NCI-H82 (cell line): ENCODE measurements at regions not wholly inside any gene's neighbourhood (a gene's known extent, or its start where the extent isn't known, plus 50 kb on each side); places are given as distances from the start of the nearest gene placed in this dataset.
"Not testable (repeated sequence)": the region's sequence is repeated elsewhere in the genome, so short reads cannot be mapped to it uniquely, and the experiment has no call there.

Experiments
- DNase-seq: peaks from one replicate; lab custom pipeline; 2025; lab: John Stamatoyannopoulos, UW

DNA sequence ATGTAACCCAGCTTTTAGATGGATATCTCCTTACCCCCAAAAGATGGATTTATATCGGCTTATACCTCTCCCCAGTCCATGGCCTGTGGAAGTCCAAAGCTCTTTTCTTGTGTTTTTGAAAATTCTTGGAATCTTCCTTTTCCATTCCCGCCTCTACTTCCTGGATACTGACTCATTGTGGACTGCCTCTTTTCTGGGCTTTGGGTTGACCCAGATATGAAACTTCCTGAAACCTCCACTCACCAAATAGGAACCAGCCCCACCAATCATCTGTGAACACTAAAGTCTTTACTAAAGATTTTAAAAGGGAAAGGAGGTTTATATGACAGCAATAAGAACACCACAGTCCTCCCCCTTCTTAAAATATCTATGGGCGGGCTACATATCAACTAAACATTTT, 163.4 kb upstream of the SYN3 start:
- DNase-seq = no peak

GRCh38 chr22:33220476-33221080, 162.4 kb upstream of the SYN3 start:
- DNase-seq = peak; percentile 2

DNA sequence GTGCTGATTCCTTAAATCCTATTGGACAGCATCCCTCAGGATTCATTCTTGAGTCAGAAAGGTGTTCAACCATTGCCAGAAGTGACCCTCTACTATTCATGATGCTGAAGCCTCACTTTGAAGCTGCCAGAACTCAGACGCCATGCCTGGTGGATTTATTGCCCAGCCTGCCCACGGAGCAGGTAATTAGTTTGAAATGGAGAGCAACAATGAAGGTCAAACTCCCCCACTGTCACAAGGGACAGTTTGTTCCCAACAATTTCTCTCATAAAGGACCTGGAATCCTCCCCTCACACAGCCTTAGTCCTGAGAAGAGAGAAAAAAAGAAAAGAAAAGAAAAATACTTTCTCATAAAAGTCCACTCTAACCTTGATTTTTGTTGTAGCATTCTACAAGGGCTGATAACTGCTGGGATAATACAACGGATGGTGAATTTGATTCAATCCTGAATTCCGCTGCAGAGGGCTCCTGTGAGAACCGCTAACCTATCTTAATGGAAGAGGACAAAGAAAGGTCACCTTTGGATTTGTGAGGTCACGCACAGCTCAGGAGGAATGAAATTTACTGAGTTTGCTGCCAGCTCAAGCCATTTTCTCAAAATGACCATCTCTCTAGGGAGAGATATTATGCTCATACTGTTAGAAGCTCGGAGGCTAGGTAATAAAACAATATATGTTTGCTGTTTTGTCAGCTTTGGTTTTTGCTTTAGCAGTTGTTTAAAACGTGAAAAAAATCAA, 161.6 kb upstream of the SYN3 start:
- no peak for DNase-seq

DNA sequence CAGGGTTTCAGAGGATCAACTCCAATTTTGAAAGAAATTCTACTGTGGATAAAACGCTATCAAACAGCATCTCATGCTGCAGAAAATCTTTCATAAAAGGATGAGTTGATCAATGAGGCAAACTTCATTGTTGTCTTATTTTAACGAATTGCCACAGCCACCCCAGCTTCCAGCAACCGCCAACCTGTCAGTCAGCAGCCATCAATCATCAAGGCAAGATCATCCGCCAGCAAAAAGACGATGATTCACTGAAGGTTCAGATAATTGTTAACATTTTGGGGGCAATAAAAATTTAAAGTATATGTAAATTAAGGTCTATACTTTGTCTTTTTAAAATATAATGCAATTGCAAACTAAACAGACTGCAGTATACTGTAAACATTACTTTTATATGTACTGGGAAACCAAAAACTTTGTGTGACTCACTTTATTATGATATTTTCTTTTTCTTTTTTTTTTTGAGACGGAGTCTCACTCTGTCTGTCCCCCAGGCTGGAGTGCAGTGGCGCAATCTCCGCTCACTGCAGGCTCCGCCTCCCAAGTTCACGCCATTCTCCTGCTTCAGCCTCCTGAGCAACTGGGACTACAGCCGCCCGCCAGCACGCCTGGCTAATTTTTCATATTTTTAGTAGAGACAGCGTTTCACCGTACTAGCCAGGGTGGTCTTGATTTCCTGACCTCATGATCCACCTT, 155.3 kb upstream of the SYN3 start:
- no peak for DNase-seq

DNA sequence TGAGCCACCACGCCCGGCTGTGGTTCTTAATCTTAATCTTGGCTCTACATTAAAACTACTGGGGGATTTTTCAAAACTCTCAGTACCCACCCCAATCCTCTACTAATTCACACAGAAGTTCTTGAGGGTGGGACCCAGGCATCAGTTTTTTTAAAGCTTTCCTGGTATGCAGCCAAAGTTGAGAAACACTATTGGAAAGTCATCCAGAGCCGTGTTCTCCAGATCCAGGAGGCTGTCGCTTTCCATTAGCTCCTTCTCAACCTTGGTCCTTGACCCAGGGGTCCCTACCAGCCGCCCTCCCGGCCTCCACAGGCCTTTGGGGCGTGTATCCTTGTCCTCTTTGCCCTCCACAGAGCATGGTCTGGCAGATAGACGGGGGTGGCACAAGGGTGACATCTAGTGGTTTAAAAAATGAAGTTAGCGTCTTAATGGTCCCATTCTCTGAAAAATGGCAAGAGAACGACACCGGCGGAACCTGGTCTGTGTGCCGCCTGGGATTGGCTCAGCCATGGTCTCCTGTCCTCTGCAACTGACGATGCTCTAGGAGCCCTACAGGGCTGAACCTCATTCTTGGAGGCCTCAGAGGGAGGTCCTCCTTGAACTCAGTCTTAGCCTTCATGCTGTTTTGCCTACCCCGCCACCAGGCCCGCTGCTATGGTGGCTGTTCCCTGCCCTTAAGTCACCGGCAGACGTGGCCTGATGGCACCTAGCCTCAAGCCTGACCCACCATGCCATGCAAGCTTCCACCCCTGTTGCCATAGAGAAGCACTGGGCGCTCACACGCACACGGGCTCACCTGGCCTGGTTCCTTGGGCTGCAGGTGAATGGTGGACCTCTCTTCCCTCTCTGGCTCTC, 152.0 kb upstream of the SYN3 start:
- peak; percentile 66 for DNase-seq

GRCh38 chr22:33204408-33204807, 146.2 kb upstream of the SYN3 start:
- DNase-seq = no peak

DNA sequence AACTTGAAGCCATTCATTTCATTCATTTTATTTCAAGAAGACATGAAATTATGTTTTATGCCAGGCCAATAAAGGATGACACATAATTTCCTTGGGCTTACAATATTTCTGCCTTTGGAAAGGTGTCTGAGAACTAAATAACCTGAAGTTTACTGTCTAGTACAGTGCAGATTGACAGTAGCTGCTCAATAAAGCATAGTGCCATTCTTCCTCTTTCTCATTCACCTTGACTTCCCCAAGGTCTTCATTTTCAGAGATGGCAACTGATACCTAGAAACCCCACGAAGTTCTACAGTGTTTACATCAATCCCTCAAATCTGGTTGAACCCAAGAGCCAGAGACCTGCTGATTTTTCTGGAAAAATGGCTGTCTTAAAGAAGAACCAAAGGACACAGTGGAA, 144.3 kb upstream of the SYN3 start:
- no peak for DNase-seq

DNA sequence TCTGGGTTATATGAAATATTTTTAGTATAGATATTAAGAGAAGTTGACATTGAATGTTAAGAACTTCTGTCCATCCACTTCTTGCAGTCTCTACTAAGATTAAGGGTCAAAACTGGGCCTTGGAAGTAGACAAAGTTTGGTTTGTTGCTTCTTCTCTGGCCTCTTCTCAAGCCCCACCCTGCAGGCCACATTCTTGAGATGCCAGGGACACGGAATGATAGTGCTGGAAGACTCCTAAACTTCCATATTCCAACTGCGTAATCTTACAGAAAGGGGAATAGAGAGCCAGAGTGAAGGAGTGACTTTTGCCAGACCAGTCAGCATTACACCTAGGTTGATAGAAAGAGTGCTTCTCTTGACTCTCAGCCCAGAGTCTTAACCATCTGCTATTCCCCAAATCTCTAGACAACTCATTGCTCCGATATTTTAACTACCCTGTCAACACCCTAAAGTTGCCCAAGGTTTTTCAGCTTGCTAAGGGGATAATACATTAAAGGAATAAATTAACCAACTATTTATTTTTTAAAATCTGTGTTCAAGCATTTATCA, 136.4 kb upstream of the SYN3 start:
- DNase-seq = no peak

DNA sequence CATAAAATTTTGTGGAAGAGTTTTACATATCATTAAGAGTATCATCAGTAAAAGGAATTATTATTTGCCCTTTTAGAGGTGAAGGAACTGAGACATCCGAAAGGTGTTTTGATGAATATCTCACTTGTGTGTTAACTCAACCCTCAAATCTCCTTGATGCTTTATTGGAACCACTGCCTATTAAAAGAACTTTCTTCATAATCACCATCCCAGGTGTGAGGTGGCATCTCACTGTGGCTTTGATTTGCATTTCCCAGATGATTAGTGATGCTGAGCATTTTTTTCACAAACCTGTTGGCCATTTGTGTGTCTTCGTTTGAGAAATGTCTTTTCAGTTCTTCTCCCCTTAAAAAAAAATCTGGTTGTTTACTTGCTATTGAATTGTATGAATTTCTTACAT, 134.0 kb upstream of the SYN3 start:
- DNase-seq = no peak

DNA sequence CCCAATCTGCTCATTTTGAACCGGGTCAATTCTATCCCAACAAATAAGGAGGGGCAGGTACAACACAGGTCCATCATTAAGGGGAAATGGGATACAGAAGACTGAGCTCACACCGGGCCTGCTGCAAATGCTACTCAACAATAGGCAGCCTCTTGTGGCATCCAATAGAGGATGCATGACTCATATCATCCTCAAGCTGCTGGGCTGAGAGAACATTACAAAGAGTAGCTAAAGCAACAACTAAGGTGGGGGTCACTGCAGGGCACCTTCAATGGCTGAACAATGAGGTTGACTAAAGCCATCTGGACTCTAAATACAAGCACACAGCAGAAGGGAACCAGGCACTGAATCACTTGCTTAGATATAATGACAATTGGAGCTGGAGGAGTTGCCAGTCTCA, 130.1 kb upstream of the SYN3 start:
- no peak for DNase-seq

GRCh38 chr22:33186816-33187215, 128.6 kb upstream of the SYN3 start:
- no peak for DNase-seq

DNA sequence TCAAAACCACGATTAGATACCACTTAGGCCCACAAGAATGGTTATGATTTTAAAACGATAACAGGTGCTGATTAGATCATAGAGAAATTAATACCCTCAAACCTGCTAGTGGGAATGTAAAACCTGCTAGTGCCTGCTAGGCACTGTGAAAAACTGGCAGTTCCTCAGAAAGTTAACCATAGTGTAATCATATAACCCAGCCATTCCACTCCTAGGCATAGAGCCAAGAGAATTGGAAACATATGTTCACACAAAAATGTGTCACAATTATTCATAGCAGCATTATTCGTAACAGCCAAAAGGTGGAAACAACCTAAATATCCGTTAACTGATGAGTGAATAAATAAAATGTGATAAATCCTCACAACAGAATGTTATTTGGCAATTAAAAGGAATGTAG, 122.2 kb upstream of the SYN3 start:
- DNase-seq = no peak

DNA sequence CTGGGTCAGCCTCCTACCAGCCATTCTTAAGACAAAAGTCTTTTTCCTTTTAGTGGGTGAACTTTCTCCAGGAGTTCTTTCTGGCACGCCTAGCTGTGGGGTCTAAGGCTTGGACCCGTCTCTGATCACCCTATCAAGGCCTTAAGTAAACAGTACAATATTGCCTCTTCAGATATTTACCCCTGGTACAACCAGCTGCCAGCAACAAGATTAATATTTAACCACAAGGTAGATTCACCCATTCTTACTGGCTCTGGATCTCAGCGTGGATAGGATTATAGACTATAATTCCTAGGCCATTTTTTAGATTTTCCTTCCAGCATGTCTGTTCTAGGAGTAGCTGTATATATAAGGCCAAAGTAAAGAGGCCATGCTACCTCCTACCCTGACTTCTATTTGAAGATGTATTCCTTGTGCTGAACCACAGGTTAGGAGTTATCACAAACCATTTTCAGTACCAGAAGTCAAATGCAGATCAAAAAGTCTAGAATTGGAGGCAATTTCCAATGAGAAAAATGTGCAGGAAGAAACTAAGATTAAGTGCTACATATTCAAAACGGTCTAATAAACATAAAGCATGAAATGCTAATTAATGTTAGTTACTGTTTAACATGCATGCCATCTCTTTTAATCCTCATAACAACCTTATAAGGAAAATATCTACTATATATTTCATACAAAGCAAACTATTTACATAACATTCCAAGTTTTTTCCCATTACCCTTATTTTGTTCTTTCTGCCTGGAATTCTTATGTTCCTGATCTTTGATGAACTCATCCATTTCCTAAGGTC, 110.0 kb upstream of the SYN3 start:
- no peak for DNase-seq

DNA sequence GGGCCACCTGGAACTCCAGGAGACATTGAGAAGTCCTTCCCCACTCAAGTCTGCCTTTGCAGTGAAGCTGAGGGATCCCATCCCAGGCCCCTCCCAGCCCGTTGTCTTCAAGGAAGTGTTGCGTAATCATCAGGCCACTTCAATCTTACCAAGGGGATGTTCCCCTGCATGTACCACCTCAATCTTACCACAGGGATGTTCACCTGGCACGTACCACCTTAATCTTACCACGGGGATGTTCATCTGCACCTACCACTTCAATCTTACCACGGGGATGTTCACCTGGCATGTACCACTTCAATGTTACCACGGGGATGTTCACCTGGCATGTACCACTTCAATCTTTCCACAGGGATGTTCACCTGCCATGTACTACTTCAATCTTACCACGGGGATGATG, 108.0 kb upstream of the SYN3 start:
- no peak for DNase-seq

- DNase-seq = no peak
Measured at GRCh38 chr22:33163815-33164214, 105.6 kb upstream of the SYN3 start.

GRCh38 chr22:33162196-33162595, 104.0 kb upstream of the SYN3 start:
- no peak for DNase-seq

GRCh38 chr22:33160525-33160924, 102.3 kb upstream of the SYN3 start:
- no peak for DNase-seq

- not testable (repeated sequence) for DNase-seq
Measured at GRCh38 chr22:33154967-33155366, 96.8 kb upstream of the SYN3 start.

DNA sequence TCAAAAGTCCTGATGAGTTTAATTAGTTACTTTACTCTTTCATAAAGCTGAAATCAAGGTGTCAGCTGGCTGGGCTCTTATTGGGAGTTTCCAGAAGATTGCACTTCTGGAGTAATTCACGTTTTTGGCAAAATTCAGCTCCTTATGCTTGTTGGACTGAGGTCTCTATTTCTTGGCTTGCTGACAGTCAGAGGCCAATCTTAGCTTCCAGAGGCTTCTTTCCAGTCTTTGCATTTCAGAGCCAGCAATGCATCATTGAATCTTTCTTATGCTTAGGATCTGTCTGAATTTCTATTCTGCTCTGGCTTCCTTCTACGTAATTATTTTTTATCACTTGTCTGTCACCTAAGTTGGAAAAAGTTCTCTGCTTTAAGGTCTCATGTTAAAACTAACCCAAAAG, 91.4 kb upstream of the SYN3 start:
- no peak for DNase-seq

DNA sequence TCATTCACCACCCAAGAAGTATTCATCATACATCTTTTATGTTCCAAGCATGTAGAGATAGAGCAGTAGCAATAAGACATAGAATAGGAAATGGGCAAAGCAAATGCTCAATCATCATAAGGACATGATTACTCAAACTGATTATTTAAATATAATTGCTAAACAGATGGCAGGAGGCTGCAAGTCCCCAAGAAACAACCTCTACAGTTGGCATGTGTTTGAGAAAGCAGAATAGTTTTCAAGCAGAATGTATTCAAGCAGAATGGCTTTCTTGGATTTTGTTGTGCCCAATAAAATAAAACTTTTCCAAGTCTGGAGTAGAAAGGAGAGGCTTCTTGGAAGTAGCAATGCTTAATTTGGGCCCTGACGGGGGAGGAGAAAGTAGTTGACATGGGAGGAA, 86.5 kb upstream of the SYN3 start:
- no peak for DNase-seq

GRCh38 chr22:33142282-33143055, 84.3 kb upstream of the SYN3 start:
- no peak for DNase-seq
